ENCODE measurements at regions not wholly inside any gene's neighbourhood (a gene's known extent, or its start where the extent isn't known, plus 50 kb on each side); places are given as distances from the start of the nearest gene placed in this dataset.

DNA sequence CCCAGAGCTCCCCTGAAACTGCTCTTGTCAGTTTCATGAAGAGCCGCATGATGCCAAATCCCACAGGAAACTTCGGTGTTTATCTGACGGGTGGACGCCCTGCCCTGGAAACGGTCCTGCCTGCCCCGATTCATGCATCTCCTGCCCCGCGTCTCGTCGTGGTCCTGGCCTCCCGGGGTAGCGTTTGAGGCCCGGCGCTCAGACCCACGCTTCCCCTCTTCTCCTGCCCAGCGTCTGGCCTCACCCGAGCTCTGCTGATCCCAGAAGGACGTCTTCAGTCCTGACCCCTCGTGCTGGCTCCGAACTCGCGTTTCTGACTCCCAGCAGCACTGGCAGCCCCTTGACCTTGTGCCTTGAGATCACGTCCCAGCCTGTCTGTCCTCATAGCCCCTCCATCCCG, 180.5 kb downstream of the TMEM18 start:
- H3K4me3 ChIP-seq (ENCODE audit: low read depth, low read length), result no peak overlapping the region
- TF ChIP-seq, protein P1, sequence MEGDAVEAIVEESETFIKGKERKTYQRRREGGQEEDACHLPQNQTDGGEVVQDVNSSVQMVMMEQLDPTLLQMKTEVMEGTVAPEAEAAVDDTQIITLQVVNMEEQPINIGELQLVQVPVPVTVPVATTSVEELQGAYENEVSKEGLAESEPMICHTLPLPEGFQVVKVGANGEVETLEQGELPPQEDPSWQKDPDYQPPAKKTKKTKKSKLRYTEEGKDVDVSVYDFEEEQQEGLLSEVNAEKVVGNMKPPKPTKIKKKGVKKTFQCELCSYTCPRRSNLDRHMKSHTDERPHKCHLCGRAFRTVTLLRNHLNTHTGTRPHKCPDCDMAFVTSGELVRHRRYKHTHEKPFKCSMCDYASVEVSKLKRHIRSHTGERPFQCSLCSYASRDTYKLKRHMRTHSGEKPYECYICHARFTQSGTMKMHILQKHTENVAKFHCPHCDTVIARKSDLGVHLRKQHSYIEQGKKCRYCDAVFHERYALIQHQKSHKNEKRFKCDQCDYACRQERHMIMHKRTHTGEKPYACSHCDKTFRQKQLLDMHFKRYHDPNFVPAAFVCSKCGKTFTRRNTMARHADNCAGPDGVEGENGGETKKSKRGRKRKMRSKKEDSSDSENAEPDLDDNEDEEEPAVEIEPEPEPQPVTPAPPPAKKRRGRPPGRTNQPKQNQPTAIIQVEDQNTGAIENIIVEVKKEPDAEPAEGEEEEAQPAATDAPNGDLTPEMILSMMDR (IDR thresholded peaks at IDR 0.05; ENCODE audit: insufficient read depth, low read length, severe bottlenecking), result no peak
- FAIRE-seq (no peak), DNase-seq (ENCODE audit: low read depth) (no peak)
- no peaks in the 10 kb centered on the region for H3K36me3 ChIP-seq (ENCODE audit: control insufficient read depth, insufficient read depth, low read length)
- no peaks in the 10 kb centered on the region for H3K27me3 ChIP-seq (ENCODE audit: control insufficient read depth, insufficient read depth, low read length)

DNA sequence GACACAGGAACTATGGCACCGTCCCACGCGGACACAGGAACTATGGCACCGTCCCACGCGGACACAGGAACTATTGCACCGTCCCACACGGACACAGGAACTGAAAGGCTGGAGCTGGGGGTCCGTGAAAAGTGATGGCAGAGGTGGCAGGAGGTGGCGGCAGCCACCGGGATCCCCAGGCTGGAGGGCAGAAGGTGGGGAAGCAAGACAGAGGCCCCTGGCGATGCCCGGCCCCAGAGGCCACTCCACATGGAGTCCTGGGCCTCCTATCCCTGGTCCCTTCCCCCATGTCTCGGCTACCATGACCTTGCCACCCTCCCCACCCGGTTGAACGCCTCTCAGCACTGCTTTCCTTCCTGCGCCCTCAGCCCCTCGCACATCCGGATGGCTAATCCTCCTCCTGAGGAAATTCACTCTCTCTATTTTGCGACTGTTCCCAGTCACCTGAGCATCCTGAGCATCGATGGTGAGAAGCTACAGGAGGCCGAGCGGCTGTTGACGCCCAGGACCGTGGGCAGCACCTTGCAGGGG, 181.4 kb downstream of the TMEM18 start:
- Histone ChIP-seq H3K4me3 (ENCODE audit: low read depth, low read length) (no peak overlapping the region), H3K27me3 (ENCODE audit: control insufficient read depth, insufficient read depth, low read length) (no peaks in the 10 kb centered on the region), H3K36me3 (ENCODE audit: control insufficient read depth, insufficient read depth, low read length) (no peaks in the 10 kb centered on the region)
- DNase-seq (ENCODE audit: low read depth), result no peak
- FAIRE-seq, result no peak
- TF ChIP-seq, protein P1 (IDR thresholded peaks at IDR 0.05; ENCODE audit: insufficient read depth, low read length, severe bottlenecking), result no peak

DNA sequence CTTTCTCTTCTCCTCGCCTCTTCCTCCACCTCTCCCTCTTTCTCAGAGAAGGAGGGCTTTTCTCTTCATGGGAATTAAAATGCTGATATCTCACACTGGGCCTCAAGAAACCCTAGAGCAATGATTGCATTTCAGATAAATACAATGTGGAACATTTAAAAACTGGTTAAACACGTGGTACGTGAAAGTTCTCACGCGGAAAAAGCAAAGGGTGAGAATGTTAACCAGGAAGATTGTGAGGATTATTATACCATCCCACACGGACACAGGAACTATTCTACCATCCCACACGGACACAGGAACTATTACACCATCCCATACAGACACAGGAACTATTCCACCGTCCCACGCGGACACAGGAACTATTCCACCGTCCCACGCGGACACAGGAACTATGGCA, 182.4 kb downstream of the TMEM18 start:
- DNase-seq (ENCODE audit: low read depth) (no peak), FAIRE-seq (no peak)
- Histone ChIP-seq H3K27me3 (ENCODE audit: control insufficient read depth, insufficient read depth, low read length) (no peaks in the 10 kb centered on the region), H3K36me3 (ENCODE audit: control insufficient read depth, insufficient read depth, low read length) (no peaks in the 10 kb centered on the region), H3K4me3 (ENCODE audit: low read depth, low read length) (no peak overlapping the region)
- TF ChIP-seq, protein P1 (IDR thresholded peaks at IDR 0.05; ENCODE audit: insufficient read depth, low read length, severe bottlenecking), result no peak

DNA sequence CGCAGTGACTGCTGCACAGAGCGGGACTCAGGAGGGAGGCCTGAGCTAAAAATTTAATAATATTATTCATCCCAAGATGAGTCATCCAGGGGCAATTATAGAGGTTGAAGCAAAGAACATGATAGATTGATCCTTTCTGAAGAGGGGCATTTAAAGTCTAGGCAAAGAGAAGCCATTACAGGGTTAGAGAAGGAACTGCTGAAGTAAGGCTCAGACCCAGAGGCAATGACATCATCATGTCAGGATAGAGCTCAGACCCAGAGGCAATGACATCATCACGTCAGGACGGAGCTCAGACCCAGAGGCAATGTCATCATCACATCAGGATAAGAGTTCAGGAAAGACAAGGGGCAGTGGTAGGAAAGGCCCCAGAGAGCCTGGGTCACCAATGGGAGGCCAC, 184.0 kb downstream of the TMEM18 start:
- no peaks in the 10 kb centered on the region for H3K27me3 ChIP-seq (ENCODE audit: control insufficient read depth, insufficient read depth, low read length)
- DNase-seq (ENCODE audit: low read depth), result no peak
- FAIRE-seq, result no peak
- H3K4me3 ChIP-seq (ENCODE audit: low read depth, low read length), result no peak overlapping the region
- H3K36me3 ChIP-seq (ENCODE audit: control insufficient read depth, insufficient read depth, low read length), result no peaks in the 10 kb centered on the region
- TF ChIP-seq, protein P1 (IDR thresholded peaks at IDR 0.05; ENCODE audit: insufficient read depth, low read length, severe bottlenecking), result no peak

DNA sequence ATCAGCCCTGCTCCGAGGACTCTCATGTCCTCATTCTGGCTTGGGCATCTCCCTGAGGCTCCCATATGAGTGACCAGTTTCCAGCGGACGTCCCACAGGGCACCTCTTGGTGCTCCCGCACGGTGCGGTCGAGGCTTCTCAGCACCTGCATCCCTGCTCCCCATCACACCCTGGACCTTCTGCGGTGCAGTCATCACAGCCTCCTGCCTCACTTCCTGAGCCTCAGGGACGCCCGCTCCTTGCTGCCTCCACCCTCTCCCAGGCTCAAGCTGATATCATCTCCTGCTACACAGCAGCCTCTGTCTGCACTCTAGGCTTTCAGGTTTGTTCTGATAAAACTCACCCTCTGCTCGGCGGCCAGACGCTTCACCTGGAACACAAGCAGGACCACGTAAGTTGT, 185.0 kb downstream of the TMEM18 start:
- no peak for FAIRE-seq
- Histone ChIP-seq H3K27me3 (ENCODE audit: control insufficient read depth, insufficient read depth, low read length) (no peaks in the 10 kb centered on the region), H3K36me3 (ENCODE audit: control insufficient read depth, insufficient read depth, low read length) (no peaks in the 10 kb centered on the region), H3K4me3 (ENCODE audit: low read depth, low read length) (no peak overlapping the region)
- TF ChIP-seq, protein P1 (IDR thresholded peaks at IDR 0.05; ENCODE audit: insufficient read depth, low read length, severe bottlenecking), result no peak
- no peak for DNase-seq (ENCODE audit: low read depth)

DNA sequence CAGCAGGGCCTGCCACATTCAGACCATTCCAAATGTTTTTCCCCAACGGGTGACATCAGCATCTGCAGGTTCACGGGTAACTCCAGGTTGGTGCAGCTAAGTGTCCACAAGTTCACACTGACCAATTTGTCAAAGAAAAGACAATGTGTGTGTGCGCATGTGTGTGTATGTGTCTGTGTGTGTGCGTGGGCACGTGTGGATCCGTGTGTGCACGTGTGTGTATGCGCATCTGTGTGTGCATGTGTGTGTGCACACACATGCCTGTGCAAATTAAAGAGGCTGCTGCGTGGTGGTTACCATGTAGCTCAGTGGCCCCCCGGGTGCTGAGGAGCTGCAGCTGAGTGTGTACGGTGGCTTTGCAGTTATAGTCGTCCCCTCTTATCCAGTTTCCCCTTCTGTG, 187.4 kb downstream of the TMEM18 start:
- Histone ChIP-seq H3K27me3 (ENCODE audit: control insufficient read depth, insufficient read depth, low read length) (no peaks in the 10 kb centered on the region), H3K36me3 (ENCODE audit: control insufficient read depth, insufficient read depth, low read length) (no peaks in the 10 kb centered on the region), H3K4me3 (ENCODE audit: low read depth, low read length) (no peak overlapping the region)
- TF ChIP-seq, protein P1 (IDR thresholded peaks at IDR 0.05; ENCODE audit: insufficient read depth, low read length, severe bottlenecking), result no peak
- no peak for FAIRE-seq
- DNase-seq (ENCODE audit: low read depth), result no peak
